A549 (cell line): ENCODE measurements at regions not wholly inside any gene's neighbourhood (a gene's known extent, or its start where the extent isn't known, plus 50 kb on each side); places are given as distances from the start of the nearest gene placed in this dataset.

Experiments
- ATAC-seq, 2 experiments: fragments of 200-7000 bp in 1 of 2; fragments of >200 bp in 1 of 2; cut with Nextera tagmentation in 1 of 2; cut with Tn5 transposase in 1 of 2; 3 replicates each; pipeline versions ENCODE4 v1.8.0 to v1.9.1; 2018 to 2020; ENCODE audit warnings: mild to moderate bottlenecking in 1 of 2, moderate library complexity in 1 of 2
- CTCF ChIA-PET: fragments of 300-600 bp; sonication (Branson Sonifier 250); formaldehyde crosslinking; extraction: SDS; loops from one replicate; lab custom pipeline; 2021; ENCODE audit warnings: antibody characterized with exemption, inconsistent platforms; lab: Yijun Ruan, JAX
- POLR2A ChIA-PET: fragments of 350-600 bp; formaldehyde crosslinking; extraction: SDS; loops from one replicate; lab custom pipeline; 2021; ENCODE audit warnings: antibody characterized with exemption, inconsistent platforms; lab: Yijun Ruan, JAX
- DNase-seq, 2 experiments: peaks; one replicate each; pipeline versions ENCODE4 v3.0.0 to v3.0.0-alpha.2; 2011 to 2016; ENCODE audit warnings: low read depth in 1 of 2, low spot score in 1 of 2
- FAIRE-seq: peaks from 2 replicates; lab custom pipeline; 2011; peaks lifted over from hg19 to GRCh38; lab: Jason Lieb, UNC
- H3K27ac ChIP-seq, 2 experiments: fragments of >200 bp; sonication (Bioruptor Twin); formaldehyde crosslinking; 3 replicates each; pipeline ENCODE4 v1.5.1; 2016 to 2017
- H3K4me1 ChIP-seq: fragments of >200 bp; sonication (Bioruptor Twin); formaldehyde crosslinking; 3 replicates; pipeline ENCODE4 v1.6.1; 2016
- H3K4me2 ChIP-seq: fragments of >200 bp; sonication (Bioruptor Twin); formaldehyde crosslinking; 3 replicates; pipeline ENCODE4 v1.6.1; 2016
- H3K4me3 ChIP-seq: fragments of >200 bp; sonication (Bioruptor Twin); formaldehyde crosslinking; 3 replicates; pipeline ENCODE4 v1.5.1; 2016
- H3K9me3 ChIP-seq: fragments of >200 bp; sonication (Bioruptor Twin); formaldehyde crosslinking; 3 replicates; pipeline ENCODE4 v1.6.1; 2016
- ATOH8 ChIP-seq: fragments of 250-450 bp; sonication (Bioruptor Pico); IDR thresholded peaks from 2 replicates; pipeline ENCODE4 v1.5.0; 2020; ENCODE audit warnings: low read depth, mild to moderate bottlenecking, moderate library complexity
- CBX8 ChIP-seq: fragments of 200-600 bp; sonication (generic); IDR thresholded peaks from 2 replicates; pipeline ENCODE4 v1.6.1; 2016
- CEBPB ChIP-seq, 2 experiments: fragments of >200 bp in 1 of 2; sonication (Bioruptor Twin) in 1 of 2; formaldehyde crosslinking in 1 of 2; IDR thresholded peaks; 2 replicates each; pipeline ENCODE4 v1.6.1; 2012 to 2016
- CHD2 ChIP-seq: fragments of 150-350 bp; IDR thresholded peaks from 2 replicates; pipeline ENCODE4 v1.6.1; 2014; ENCODE audit warnings: low read length; ENCODE audit not compliant: partially characterized antibody
- CTCF ChIP-seq: fragments of >200 bp; sonication (Bioruptor Twin); formaldehyde crosslinking; IDR thresholded peaks from 3 replicates; pipeline ENCODE4 v1.5.1; 2016
- EHF ChIP-seq: fragments of 250-450 bp; sonication (Bioruptor Pico); IDR thresholded peaks from 2 replicates; pipeline ENCODE4 v1.5.0; 2020; ENCODE audit warnings: mild to moderate bottlenecking
- ESRRA ChIP-seq: fragments of 150-350 bp; IDR thresholded peaks from 2 replicates; pipeline ENCODE4 v1.6.1; 2014; ENCODE audit warnings: mild to moderate bottlenecking, low read length, borderline replicate concordance
- FOSL2 ChIP-seq, 2 experiments: fragments of 450-650 bp in 1 of 2; fragments of >200 bp in 1 of 2; sonication (Bioruptor Twin) in 1 of 2; formaldehyde crosslinking; IDR thresholded peaks; 2 replicates each; pipeline versions ENCODE4 v1.5.0 to v1.6.1; 2016 to 2020; ENCODE audit warnings: mild to moderate bottlenecking in 1 of 2, moderate library complexity in 1 of 2
- GATA3 ChIP-seq: IDR thresholded peaks from 2 replicates; pipeline ENCODE4 v1.6.1; 2012; ENCODE audit warnings: borderline replicate concordance
- HDAC2 ChIP-seq: fragments of 200-600 bp; sonication (generic); IDR thresholded peaks from 2 replicates; pipeline ENCODE4 v1.6.1; 2016
- HMGXB4 ChIP-seq: fragments of 250-450 bp; sonication (Bioruptor Pico); IDR thresholded peaks from 2 replicates; pipeline ENCODE4 v1.5.0; 2021; ENCODE audit warnings: mild to moderate bottlenecking, moderate library complexity, borderline replicate concordance
- JUNB ChIP-seq: fragments of >200 bp; sonication (Bioruptor Twin); formaldehyde crosslinking; IDR thresholded peaks from 2 replicates; pipeline ENCODE4 v1.6.1; 2016
- KDM1A ChIP-seq: fragments of 200-600 bp; sonication (generic); IDR thresholded peaks from 2 replicates; pipeline ENCODE4 v1.6.1; 2016; ENCODE audit warnings: low read depth, mild to moderate bottlenecking
- KDM5A ChIP-seq: fragments of 200-600 bp; sonication (generic); IDR thresholded peaks from 2 replicates; pipeline ENCODE4 v1.6.1; 2016; ENCODE audit warnings: antibody characterized with exemption, mild to moderate bottlenecking
- MAFK ChIP-seq: fragments of 450-650 bp; IDR thresholded peaks from 2 replicates; pipeline ENCODE4 v1.6.1; 2014; ENCODE audit not compliant: partially characterized antibody
- MAZ ChIP-seq: fragments of 150-350 bp; IDR thresholded peaks from 2 replicates; pipeline ENCODE4 v1.6.1; 2014; ENCODE audit warnings: antibody characterized with exemption, low read depth, low read length, borderline replicate concordance
- MYC ChIP-seq: IDR thresholded peaks from 2 replicates; pipeline ENCODE4 v1.6.1; 2012; ENCODE audit warnings: mild to moderate bottlenecking, inconsistent platforms, low read length, improper control_type of control experiment, borderline replicate concordance
- NFE2L2 ChIP-seq: fragments of 150-350 bp; conservative IDR thresholded peaks from 2 replicates; pipeline ENCODE4 v1.6.1; 2014; ENCODE audit warnings: low read length
- PBX3 ChIP-seq: IDR thresholded peaks from 2 replicates; pipeline ENCODE4 v1.6.1; 2012
- SREBF2 ChIP-seq: fragments of 450-650 bp; IDR thresholded peaks from 2 replicates; pipeline ENCODE4 v1.6.1; 2014; ENCODE audit warnings: mild to moderate bottlenecking, moderate library complexity
- USF2 ChIP-seq: fragments of 450-650 bp; IDR thresholded peaks from 2 replicates; pipeline ENCODE4 v1.6.1; 2014; ENCODE audit warnings: antibody characterized with exemption
- ZNF302 ChIP-seq: fragments of 250-450 bp; sonication (Bioruptor Pico); IDR thresholded peaks from 2 replicates; pipeline ENCODE4 v1.9.0; 2021; ENCODE audit warnings: inconsistent platforms, mild to moderate bottlenecking, moderate library complexity
- WGBS: methylation state at CpG from one replicate; pipeline ENCODE4 v1.1.6; 2017; ENCODE audit errors: missing lambda C conversion rate; 5-methylcytosine and 5-hydroxymethylcytosine counted together

GRCh38 chr13:107974409-107974808 lies 240.9 kb downstream of the LIG4 start (continued):
- no peak for TF ChIP-seq CTCF
- no peak for TF ChIP-seq ZNF302 (CRISPR knock-in tag)
- no peak for TF ChIP-seq SREBF2
- no peak for TF ChIP-seq CBX8
- TF ChIP-seq KDM1A, result no peak

- 0% methylated on average over 1 of the region's 1 CpG for WGBS
- ATAC-seq (no peak), DNase-seq (no peak), FAIRE-seq (no peak)
- POLR2A ChIA-PET, result no interaction called here
- H3K9me3 ChIP-seq, result no peaks in the 10 kb centered on the region
- no peak overlapping the region for H3K27ac ChIP-seq
- CTCF ChIA-PET, result no interaction called here
- no peaks in the 10 kb centered on the region for H3K4me1 ChIP-seq
- no peak overlapping the region for H3K4me3 ChIP-seq
- no peak for TF ChIP-seq ESRRA
- TF ChIP-seq, all 56 proteins: peak for 0
- no peak overlapping the region for H3K4me2 ChIP-seq
Measured at GRCh38 chr13:107969546-107969945, 245.8 kb downstream of the LIG4 start.

- POLR2A ChIA-PET, result no interaction called here
- no peak overlapping the region for H3K4me3 ChIP-seq
- WGBS, result 0% methylated on average over 1 of the region's 1 CpG
- TF ChIP-seq PBX3 (no peak), FOSL2 (IDR thresholded peaks at IDR 0.05) (no peak), FOSL2 (CRISPR knock-in tag; IDR thresholded peaks at IDR 0.05) (no peak), MYC (no peak), HDAC2 (no peak), EHF (CRISPR knock-in tag) (no peak), ATOH8 (CRISPR knock-in tag) (no peak), MAZ (no peak)
- no peak for ATAC-seq
- CTCF ChIA-PET, result no interaction called here
- no peaks in the 10 kb centered on the region for H3K9me3 ChIP-seq
- H3K27ac ChIP-seq, result no peak overlapping the region
- H3K4me1 ChIP-seq, result no peaks in the 10 kb centered on the region
- FAIRE-seq, result no peak
- no peak overlapping the region for H3K4me2 ChIP-seq
- no peak for DNase-seq
Measured at GRCh38 chr13:107968470-107968869, 246.9 kb downstream of the LIG4 start.

- ATAC-seq, result no peak
- no peak overlapping the region for H3K27ac ChIP-seq
- WGBS, result 3% methylated on average over 5 of the region's 5 CpGs
- TF ChIP-seq MYC (no peak), CEBPB (IDR thresholded peaks at IDR 0.05) (no peak), ESRRA (no peak), JUNB (no peak), USF2 (no peak), FOSL2 (IDR thresholded peaks at IDR 0.05) (no peak), FOSL2 (CRISPR knock-in tag; IDR thresholded peaks at IDR 0.05) (no peak), MAFK (no peak), HMGXB4 (CRISPR knock-in tag) (no peak), GATA3 (no peak), ATOH8 (CRISPR knock-in tag) (no peak), KDM5A (no peak), CBX8 (no peak), NFE2L2 (no peak), HDAC2 (no peak), CHD2 (no peak), CTCF (no peak)
- TF ChIP-seq, all 56 proteins: peak for 0
- Histone ChIP-seq H3K9me3 (no peaks in the 10 kb centered on the region), H3K4me3 (no peak overlapping the region), H3K4me1 (no peaks in the 10 kb centered on the region), H3K4me2 (no peak overlapping the region)
- DNase-seq (no peak), FAIRE-seq (no peak)
- ChIA-PET POLR2A (no interaction called here), CTCF (no interaction called here)
Measured at GRCh38 chr13:107964395-107964794, 250.9 kb downstream of the LIG4 start.
